Liver (tissue), 8 donors: ENCODE measurements at regions not wholly inside any gene's neighbourhood (a gene's known extent, or its start where the extent isn't known, plus 50 kb on each side); places are given as distances from the start of the nearest gene placed in this dataset.

ENCODE experiments used
- DNase-seq: peaks from one replicate; pipeline ENCODE4 v3.0.0-alpha.2; 2017; ENCODE audit warnings: low spot score
- H3K27ac ChIP-seq, 2 donors: one replicate each; pipeline ENCODE4 v1.7.0; 2013; ENCODE audit warnings: inconsistent platforms in 2 of 2, low read length in 2 of 2, control low read depth in 1 of 2, low read depth in 1 of 2, mild to moderate bottlenecking in 1 of 2
- H3K27me3 ChIP-seq, 4 donors: one replicate each; pipeline versions ENCODE4 v1.6.1 to v1.7.0; 2013; ENCODE audit warnings: low read length in 3 of 4, inconsistent platforms in 1 of 4, mild to moderate bottlenecking in 1 of 4, moderate library complexity in 1 of 4; ENCODE audit not compliant: control insufficient read depth in 4 of 4, insufficient read depth in 4 of 4
- H3K36me3 ChIP-seq, 4 donors: one replicate each; pipeline versions ENCODE4 v1.6.1 to v1.7.0; 2013; ENCODE audit warnings: low read length in 3 of 4, mild to moderate bottlenecking in 3 of 4, low read depth in 1 of 4, moderate library complexity in 1 of 4; ENCODE audit not compliant: control insufficient read depth in 4 of 4, insufficient read depth in 3 of 4
- H3K4me1 ChIP-seq, 4 donors: one replicate each; pipeline versions ENCODE4 v1.6.1 to v1.7.0; 2013; ENCODE audit warnings: low read length in 3 of 4, mild to moderate bottlenecking in 3 of 4, moderate library complexity in 1 of 4; ENCODE audit not compliant: control insufficient read depth in 4 of 4, insufficient read depth in 4 of 4
- H3K4me3 ChIP-seq, 3 donors: one replicate each; pipeline versions ENCODE4 v1.6.1 to v1.7.0; 2013; ENCODE audit warnings: low read length in 3 of 3, control low read depth in 1 of 3, low read depth in 1 of 3, mild to moderate bottlenecking in 1 of 3
- H3K9ac ChIP-seq, 2 donors: one replicate each; pipeline ENCODE4 v1.7.0; 2013; ENCODE audit warnings: low read length in 2 of 2, mild to moderate bottlenecking in 2 of 2, moderate library complexity in 2 of 2, control low read depth in 1 of 2, low read depth in 1 of 2
- H3K9me3 ChIP-seq, 4 donors: one replicate each; pipeline versions ENCODE4 v1.6.1 to v1.7.0; 2013; ENCODE audit warnings: low read length in 3 of 4; ENCODE audit not compliant: control insufficient read depth in 4 of 4
- EGR1 ChIP-seq, 2 donors: IDR thresholded peaks; 2 replicates each; pipeline ENCODE4 v1.6.1; 2016 to 2018; ENCODE audit warnings: antibody characterized with exemption in 2 of 2, low read depth in 2 of 2
- FOXA1 ChIP-seq: IDR thresholded peaks from 2 replicates; pipeline ENCODE4 v1.6.1; 2016; ENCODE audit warnings: antibody characterized with exemption
- FOXA2 ChIP-seq: IDR thresholded peaks from 2 replicates; pipeline ENCODE4 v1.6.1; 2016; ENCODE audit warnings: antibody characterized with exemption
- GABPA ChIP-seq, 2 donors: IDR thresholded peaks in 1 of 2; conservative IDR thresholded peaks in 1 of 2; 2 replicates each; pipeline ENCODE4 v1.6.1; 2016; ENCODE audit warnings: antibody characterized with exemption in 2 of 2, mild to moderate bottlenecking in 1 of 2, moderate library complexity in 1 of 2
- HNF4A ChIP-seq, 2 donors: conservative IDR thresholded peaks; 2 replicates each; pipeline ENCODE4 v1.6.1; 2016; ENCODE audit warnings: antibody characterized with exemption in 2 of 2, mild to moderate bottlenecking in 2 of 2
- NR2F2 ChIP-seq: IDR thresholded peaks from 2 replicates; pipeline ENCODE4 v1.6.1; 2016; ENCODE audit warnings: antibody characterized with exemption
- RAD21 ChIP-seq, 2 donors: IDR thresholded peaks; 2 replicates each; pipeline ENCODE4 v1.6.1; 2016; ENCODE audit warnings: antibody characterized with exemption in 2 of 2, mild to moderate bottlenecking in 2 of 2
- RXRA ChIP-seq, 2 donors: IDR thresholded peaks; 2 replicates each; pipeline ENCODE4 v1.6.1; 2017 to 2018; ENCODE audit warnings: antibody characterized with exemption in 2 of 2, mild to moderate bottlenecking in 1 of 2
- SP1 ChIP-seq: IDR thresholded peaks from 2 replicates; pipeline ENCODE4 v1.6.1; 2018; ENCODE audit warnings: antibody characterized with exemption, mild to moderate bottlenecking
- TAF1 ChIP-seq: conservative IDR thresholded peaks from 2 replicates; pipeline ENCODE4 v1.6.1; 2016; ENCODE audit warnings: antibody characterized with exemption, mild to moderate bottlenecking
- YY1 ChIP-seq: IDR thresholded peaks from 2 replicates; pipeline ENCODE4 v1.6.1; 2016; ENCODE audit warnings: antibody characterized with exemption, mild to moderate bottlenecking
- WGBS: extraction: QIAGEN DNeasy Blood & Tissue Kit; methylation state at CpG from one replicate; pipeline ENCODE4 v1.1.7; 2013; 5-methylcytosine and 5-hydroxymethylcytosine counted together
- TF ChIP-seq, protein P1 (sequence below): IDR thresholded peaks from 2 replicates; pipeline ENCODE4 v1.6.1; 2016; ENCODE audit warnings: antibody characterized with exemption
- TF ChIP-seq, protein P2 (sequence below): IDR thresholded peaks from 2 replicates; pipeline ENCODE4 v1.6.1; 2016; ENCODE audit warnings: antibody characterized with exemption, mild to moderate bottlenecking
- TF ChIP-seq, protein P3 (sequence below): IDR thresholded peaks from 2 replicates; pipeline ENCODE4 v1.6.1; 2016; ENCODE audit warnings: antibody characterized with exemption
- TF ChIP-seq, protein P4 (sequence below): IDR thresholded peaks from 2 replicates; pipeline ENCODE4 v1.6.1; 2016; ENCODE audit warnings: antibody characterized with exemption
- TF ChIP-seq, protein P5 (sequence below): fragments of 150-350 bp; IDR thresholded peaks from 2 replicates; pipeline ENCODE4 v1.5.1; 2017; ENCODE audit warnings: improper control_type of control experiment, low read depth, low read length; ENCODE audit not compliant: missing input control
- donor health status: healthy.
- donor health status: healthy.
- donor health status: healthy.
- donor health status: healthy.
- donor health status: healthy.

DNA sequence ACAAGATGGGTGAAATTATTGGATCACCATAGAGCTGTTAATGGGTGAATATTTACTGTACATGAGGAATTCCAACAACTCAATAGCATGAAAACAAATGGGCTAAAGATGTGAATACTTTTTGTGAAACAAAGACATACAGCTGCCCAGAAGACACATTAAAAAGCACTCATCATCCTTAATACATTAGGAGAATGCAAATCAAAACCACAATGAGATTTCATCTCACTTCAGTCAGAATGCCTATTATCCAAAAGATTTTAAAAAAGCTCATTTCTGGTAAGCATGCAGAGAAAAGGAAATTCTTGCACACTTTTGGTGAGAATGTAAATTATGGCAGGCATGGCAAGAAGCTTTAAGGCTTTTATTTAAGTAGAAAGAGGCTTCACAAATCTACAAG is 770.8 kb upstream of the AMELY start:
- Histone ChIP-seq H3K36me3 (no peaks in the 10 kb centered on the region), H3K4me1 (no peaks in the 10 kb centered on the region), H3K27me3 (no peaks in the 10 kb centered on the region), H3K9me3 (no peaks in the 10 kb centered on the region), H3K9ac (no peak overlapping the region), H3K27ac (no peak overlapping the region), H3K4me3 (no peak overlapping the region)
- no peak for DNase-seq
- TF ChIP-seq, protein P1, sequence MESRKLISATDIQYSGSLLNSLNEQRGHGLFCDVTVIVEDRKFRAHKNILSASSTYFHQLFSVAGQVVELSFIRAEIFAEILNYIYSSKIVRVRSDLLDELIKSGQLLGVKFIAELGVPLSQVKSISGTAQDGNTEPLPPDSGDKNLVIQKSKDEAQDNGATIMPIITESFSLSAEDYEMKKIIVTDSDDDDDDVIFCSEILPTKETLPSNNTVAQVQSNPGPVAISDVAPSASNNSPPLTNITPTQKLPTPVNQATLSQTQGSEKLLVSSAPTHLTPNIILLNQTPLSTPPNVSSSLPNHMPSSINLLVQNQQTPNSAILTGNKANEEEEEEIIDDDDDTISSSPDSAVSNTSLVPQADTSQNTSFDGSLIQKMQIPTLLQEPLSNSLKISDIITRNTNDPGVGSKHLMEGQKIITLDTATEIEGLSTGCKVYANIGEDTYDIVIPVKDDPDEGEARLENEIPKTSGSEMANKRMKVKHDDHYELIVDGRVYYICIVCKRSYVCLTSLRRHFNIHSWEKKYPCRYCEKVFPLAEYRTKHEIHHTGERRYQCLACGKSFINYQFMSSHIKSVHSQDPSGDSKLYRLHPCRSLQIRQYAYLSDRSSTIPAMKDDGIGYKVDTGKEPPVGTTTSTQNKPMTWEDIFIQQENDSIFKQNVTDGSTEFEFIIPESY, result no peak
- TF ChIP-seq, protein P2, sequence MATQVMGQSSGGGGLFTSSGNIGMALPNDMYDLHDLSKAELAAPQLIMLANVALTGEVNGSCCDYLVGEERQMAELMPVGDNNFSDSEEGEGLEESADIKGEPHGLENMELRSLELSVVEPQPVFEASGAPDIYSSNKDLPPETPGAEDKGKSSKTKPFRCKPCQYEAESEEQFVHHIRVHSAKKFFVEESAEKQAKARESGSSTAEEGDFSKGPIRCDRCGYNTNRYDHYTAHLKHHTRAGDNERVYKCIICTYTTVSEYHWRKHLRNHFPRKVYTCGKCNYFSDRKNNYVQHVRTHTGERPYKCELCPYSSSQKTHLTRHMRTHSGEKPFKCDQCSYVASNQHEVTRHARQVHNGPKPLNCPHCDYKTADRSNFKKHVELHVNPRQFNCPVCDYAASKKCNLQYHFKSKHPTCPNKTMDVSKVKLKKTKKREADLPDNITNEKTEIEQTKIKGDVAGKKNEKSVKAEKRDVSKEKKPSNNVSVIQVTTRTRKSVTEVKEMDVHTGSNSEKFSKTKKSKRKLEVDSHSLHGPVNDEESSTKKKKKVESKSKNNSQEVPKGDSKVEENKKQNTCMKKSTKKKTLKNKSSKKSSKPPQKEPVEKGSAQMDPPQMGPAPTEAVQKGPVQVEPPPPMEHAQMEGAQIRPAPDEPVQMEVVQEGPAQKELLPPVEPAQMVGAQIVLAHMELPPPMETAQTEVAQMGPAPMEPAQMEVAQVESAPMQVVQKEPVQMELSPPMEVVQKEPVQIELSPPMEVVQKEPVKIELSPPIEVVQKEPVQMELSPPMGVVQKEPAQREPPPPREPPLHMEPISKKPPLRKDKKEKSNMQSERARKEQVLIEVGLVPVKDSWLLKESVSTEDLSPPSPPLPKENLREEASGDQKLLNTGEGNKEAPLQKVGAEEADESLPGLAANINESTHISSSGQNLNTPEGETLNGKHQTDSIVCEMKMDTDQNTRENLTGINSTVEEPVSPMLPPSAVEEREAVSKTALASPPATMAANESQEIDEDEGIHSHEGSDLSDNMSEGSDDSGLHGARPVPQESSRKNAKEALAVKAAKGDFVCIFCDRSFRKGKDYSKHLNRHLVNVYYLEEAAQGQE, result no peak
- TF ChIP-seq HNF4A (conservative IDR thresholded peaks at IDR 0.05), result no peak
- TF ChIP-seq FOXA2, result no peak
- TF ChIP-seq, protein P3, sequence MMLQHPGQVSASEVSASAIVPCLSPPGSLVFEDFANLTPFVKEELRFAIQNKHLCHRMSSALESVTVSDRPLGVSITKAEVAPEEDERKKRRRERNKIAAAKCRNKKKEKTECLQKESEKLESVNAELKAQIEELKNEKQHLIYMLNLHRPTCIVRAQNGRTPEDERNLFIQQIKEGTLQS, result no peak
- TF ChIP-seq, protein P4, sequence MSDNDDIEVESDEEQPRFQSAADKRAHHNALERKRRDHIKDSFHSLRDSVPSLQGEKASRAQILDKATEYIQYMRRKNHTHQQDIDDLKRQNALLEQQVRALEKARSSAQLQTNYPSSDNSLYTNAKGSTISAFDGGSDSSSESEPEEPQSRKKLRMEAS, result no peak

DNA sequence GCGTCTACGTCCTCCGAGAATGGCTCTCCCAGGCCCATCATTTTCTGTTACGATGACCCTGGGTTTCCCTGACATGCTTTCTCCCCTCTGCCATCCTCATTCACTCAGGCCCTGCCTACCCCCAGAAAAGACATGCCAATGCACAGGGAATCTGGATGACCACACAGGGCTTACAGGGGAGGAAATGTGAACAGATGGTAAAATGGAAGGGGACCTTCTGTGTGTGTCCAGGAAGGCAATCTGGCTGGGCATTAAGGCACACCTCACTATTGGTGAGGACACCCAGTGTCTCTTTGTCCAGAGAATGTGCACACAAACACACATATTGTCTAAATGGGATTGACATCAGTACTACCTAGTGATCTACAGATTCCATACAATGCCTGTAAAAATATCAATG is 769.9 kb upstream of the AMELY start:
- Histone ChIP-seq H3K9ac (no peak overlapping the region), H3K27me3 (no peaks in the 10 kb centered on the region), H3K27ac (no peak overlapping the region), H3K9me3 (no peaks in the 10 kb centered on the region), H3K36me3 (no peaks in the 10 kb centered on the region), H3K4me1 (no peaks in the 10 kb centered on the region), H3K4me3 (no peak overlapping the region)
- DNase-seq, result no peak
- TF ChIP-seq RAD21 (IDR thresholded peaks at IDR 0.05), result no peak
- no peak for TF ChIP-seq SP1
- TF ChIP-seq HNF4A (conservative IDR thresholded peaks at IDR 0.05), result no peak
- no peak for TF ChIP-seq RXRA (IDR thresholded peaks at IDR 0.05)
- no peak for TF ChIP-seq GABPA (IDR thresholded peaks at IDR 0.05 in 1 of 2, conservative IDR thresholded peaks at IDR 0.05 in 1 of 2)
- TF ChIP-seq YY1, result no peak
- no peak for TF ChIP-seq FOXA1
- TF ChIP-seq FOXA2, result no peak
- TF ChIP-seq, protein P1, result no peak
- no peak for TF ChIP-seq NR2F2
- no peak for TF ChIP-seq EGR1 (IDR thresholded peaks at IDR 0.05; ENCODE audit: low read depth in 2 of 2)
- TF ChIP-seq TAF1, result no peak
- TF ChIP-seq, protein P4, result no peak
- TF ChIP-seq, protein P3, result no peak
- TF ChIP-seq, protein P2, result no peak
- TF ChIP-seq, protein P5, sequence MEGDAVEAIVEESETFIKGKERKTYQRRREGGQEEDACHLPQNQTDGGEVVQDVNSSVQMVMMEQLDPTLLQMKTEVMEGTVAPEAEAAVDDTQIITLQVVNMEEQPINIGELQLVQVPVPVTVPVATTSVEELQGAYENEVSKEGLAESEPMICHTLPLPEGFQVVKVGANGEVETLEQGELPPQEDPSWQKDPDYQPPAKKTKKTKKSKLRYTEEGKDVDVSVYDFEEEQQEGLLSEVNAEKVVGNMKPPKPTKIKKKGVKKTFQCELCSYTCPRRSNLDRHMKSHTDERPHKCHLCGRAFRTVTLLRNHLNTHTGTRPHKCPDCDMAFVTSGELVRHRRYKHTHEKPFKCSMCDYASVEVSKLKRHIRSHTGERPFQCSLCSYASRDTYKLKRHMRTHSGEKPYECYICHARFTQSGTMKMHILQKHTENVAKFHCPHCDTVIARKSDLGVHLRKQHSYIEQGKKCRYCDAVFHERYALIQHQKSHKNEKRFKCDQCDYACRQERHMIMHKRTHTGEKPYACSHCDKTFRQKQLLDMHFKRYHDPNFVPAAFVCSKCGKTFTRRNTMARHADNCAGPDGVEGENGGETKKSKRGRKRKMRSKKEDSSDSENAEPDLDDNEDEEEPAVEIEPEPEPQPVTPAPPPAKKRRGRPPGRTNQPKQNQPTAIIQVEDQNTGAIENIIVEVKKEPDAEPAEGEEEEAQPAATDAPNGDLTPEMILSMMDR, result no peak
- WGBS, result 96% methylated on average over 4 of the region's 4 CpGs
